Stomach (tissue), 8 donors: ENCODE measurements at regions not wholly inside any gene's neighbourhood (a gene's known extent, or its start where the extent isn't known, plus 50 kb on each side); places are given as distances from the start of the nearest gene placed in this dataset.
"Not testable (repeated sequence)": the region's sequence is repeated elsewhere in the genome, so short reads cannot be mapped to it uniquely, and the experiment has no call there.

ENCODE experiments used
- DNase-seq, 2 donors: peaks; one replicate each; pipeline versions ENCODE4 v3.0.0 to v3.0.0-alpha.2; 2013 to 2019
- H3K27ac ChIP-seq, 5 donors: fragments of 200-600 bp in 4 of 5; sonication (generic) in 4 of 5; one replicate each; pipeline ENCODE4 v1.5.1; 2013 to 2019; ENCODE audit warnings: mild to moderate bottlenecking in 1 of 5, moderate library complexity in 1 of 5
- H3K27me3 ChIP-seq, 3 donors: fragments of 200-600 bp; sonication (generic); one replicate each; pipeline ENCODE4 v1.5.1; 2017 to 2019; ENCODE audit warnings: mixed run types in 1 of 3
- H3K36me3 ChIP-seq, 4 donors: fragments of 200-600 bp; sonication (generic); 1 replicate in 3 of 4; 2 replicates in 1 of 4; pipeline ENCODE4 v1.5.1; 2016 to 2019
- H3K4me1 ChIP-seq, 4 donors: fragments of 200-600 bp; sonication (generic); one replicate each; pipeline ENCODE4 v1.5.1; 2016 to 2019
- H3K4me3 ChIP-seq, 4 donors: fragments of 200-600 bp; sonication (generic) in 3 of 4; one replicate each; pipeline ENCODE4 v1.5.1; 2016 to 2019; ENCODE audit warnings: mild to moderate bottlenecking in 1 of 4
- H3K9me3 ChIP-seq, 4 donors: fragments of 200-600 bp; sonication (generic); one replicate each; pipeline ENCODE4 v1.5.1; 2016 to 2019
- CTCF ChIP-seq, 7 experiments: fragments of 450-650 bp in 4 of 7; fragments of 200-600 bp in 3 of 7; sonication (generic) in 3 of 7; IDR thresholded peaks; one replicate each; pipeline ENCODE4 v1.5.1; 2016 to 2019; ENCODE audit warnings: antibody characterized with exemption in 7 of 7, control low read depth in 2 of 7, mild to moderate bottlenecking in 1 of 7
- EP300 ChIP-seq: sonication (generic); formaldehyde crosslinking; IDR thresholded peaks from one replicate; pipeline ENCODE4 v1.6.1; 2017; ENCODE audit warnings: antibody characterized with exemption
- POLR2A ChIP-seq, 4 donors: fragments of 450-650 bp; IDR thresholded peaks; one replicate each; pipeline ENCODE4 v1.6.1; 2016; ENCODE audit warnings: antibody characterized with exemption in 4 of 4, control low read depth in 2 of 4, mild to moderate bottlenecking in 1 of 4, moderate library complexity in 1 of 4
- POLR2AphosphoS5 ChIP-seq, 3 donors: sonication (generic); formaldehyde crosslinking; IDR thresholded peaks; one replicate each; pipeline ENCODE4 v1.6.1; 2016; ENCODE audit warnings: antibody characterized with exemption in 3 of 3
- WGBS, 5 donors: extraction: QIAGEN DNeasy Blood & Tissue Kit in 3 of 5; methylation state at CpG; one replicate each; pipeline versions ENCODE4 v1.1.5 to v1.1.7; 2013 to 2018; 5-methylcytosine and 5-hydroxymethylcytosine counted together
- intact Hi-C: fragments of 100-400 bp; cut with DNase I; formaldehyde crosslinking; loops from one replicate; pipeline ENCODE4 v1.15.1; 2023; ENCODE audit warnings: low total_unique reads
- donor health status: healthy with polysubstance abuse.
- donor health status: Bipolar disorder and iron deficiency.
- donor health status: healthy.

GRCh38 chr1:201643835-201644104 lies 104.8 kb downstream of the NAV1 start:
- H3K4me1 ChIP-seq, result peaks cover 13 to 25% (median 17%) of the 10 kb centered on the region in 4 donors
- 68 to 81% (median 73%) methylated on average over 4 of the region's 4 CpGs for WGBS, 5 donors
- no peak overlapping the region for H3K27ac ChIP-seq
- peaks cover 0 to 12% (median 0%) of the 10 kb centered on the region in 3 donors for H3K27me3 ChIP-seq
- DNase-seq, result no peak
- H3K4me3 ChIP-seq, result no peak overlapping the region
- TF ChIP-seq POLR2AphosphoS5 (IDR thresholded peaks at IDR 0.05), result no peak
- no peak for TF ChIP-seq CTCF (IDR thresholded peaks at IDR 0.05)
- no peak for TF ChIP-seq POLR2A (IDR thresholded peaks at IDR 0.05)
- TF ChIP-seq EP300, result no peak
- intact Hi-C loops, result no loop called here
- H3K36me3 ChIP-seq, result no peaks in the 10 kb centered on the region
- H3K9me3 ChIP-seq, result no peaks in the 10 kb centered on the region

GRCh38 chr1:201644197-201644596 lies 105.3 kb downstream of the NAV1 start:
- Histone ChIP-seq H3K4me3 (no peak overlapping the region), H3K36me3 (no peaks in the 10 kb centered on the region), H3K27me3 (peaks cover 0 to 16% (median 0%) of the 10 kb centered on the region in 3 donors), H3K27ac (no peak overlapping the region), H3K9me3 (no peaks in the 10 kb centered on the region), H3K4me1 (peaks cover 18 to 30% (median 20%) of the 10 kb centered on the region in 4 donors)
- no peak for DNase-seq
- TF ChIP-seq POLR2AphosphoS5 (IDR thresholded peaks at IDR 0.05), result no peak
- no peak for TF ChIP-seq EP300
- TF ChIP-seq POLR2A (IDR thresholded peaks at IDR 0.05), result no peak
- no peak for TF ChIP-seq CTCF (IDR thresholded peaks at IDR 0.05)
- 49 to 64% (median 55%) methylated on average over 2 of the region's 2 CpGs for WGBS, 5 donors
- intact Hi-C loops, result no loop called here

DNA sequence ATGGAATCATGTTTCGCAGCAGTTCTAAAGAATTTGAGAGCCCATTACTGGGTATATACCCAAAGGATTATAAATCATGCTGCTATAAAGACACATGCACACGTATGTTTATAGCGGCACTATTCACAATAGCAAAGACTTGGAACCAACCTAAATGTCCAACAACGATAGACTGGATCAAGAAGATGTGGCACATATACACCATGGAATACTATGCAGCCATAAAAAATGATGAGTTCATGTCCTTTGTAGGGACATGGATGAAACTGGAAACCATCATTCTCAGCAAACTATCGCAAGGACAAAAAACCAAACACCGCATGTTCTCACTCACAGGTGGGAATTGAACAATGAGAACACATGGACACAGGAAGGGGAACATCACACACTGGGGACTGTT lies 106.1 kb downstream of the NAV1 start:
- H3K9me3 ChIP-seq, H3K27ac ChIP-seq, H3K4me3 ChIP-seq, DNase-seq, intact Hi-C loops, H3K36me3 ChIP-seq: not testable (repeated sequence)
- Histone ChIP-seq H3K4me1 (peaks cover 23 to 38% (median 26%) of the 10 kb centered on the region in 4 donors), H3K27me3 (peaks cover 0 to 23% (median 0%) of the 10 kb centered on the region in 3 donors)
- 92 to 99% (median 96%) methylated on average over 4 of the region's 6 CpGs for WGBS, 5 donors

DNA sequence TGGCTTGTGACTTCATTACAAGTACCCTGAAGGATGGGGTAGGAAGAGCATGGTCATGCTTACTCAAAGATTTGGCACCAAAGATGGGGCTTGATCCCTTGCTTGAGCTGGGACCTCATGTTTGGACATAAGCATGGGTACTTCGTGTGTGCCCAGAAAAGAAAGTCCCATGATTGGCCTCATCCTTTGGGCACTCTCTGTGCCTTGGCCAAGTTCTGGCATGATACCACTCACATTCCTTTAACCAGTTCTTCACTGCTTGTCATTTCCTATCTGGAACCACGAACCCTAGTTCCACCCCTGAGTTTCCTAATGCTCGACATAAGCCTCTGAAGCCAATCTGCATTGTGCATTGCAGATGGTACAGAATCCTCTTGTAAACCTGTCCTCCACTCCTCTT lies 107.0 kb downstream of the NAV1 start:
- WGBS, 5 donors, result 70 to 76% (median 72%) methylated on average over 3 of the region's 3 CpGs
- intact Hi-C loops, result no loop called here
- TF ChIP-seq CTCF (IDR thresholded peaks at IDR 0.05) (no peak), POLR2A (IDR thresholded peaks at IDR 0.05) (no peak), POLR2AphosphoS5 (IDR thresholded peaks at IDR 0.05) (no peak), EP300 (no peak)
- no peak overlapping the region for H3K4me3 ChIP-seq
- peaks cover 0 to 28% (median 0%) of the 10 kb centered on the region in 3 donors for H3K27me3 ChIP-seq
- no peaks in the 10 kb centered on the region for H3K9me3 ChIP-seq
- peaks cover 31 to 40% (median 36%) of the 10 kb centered on the region in 4 donors for H3K4me1 ChIP-seq
- no peaks in the 10 kb centered on the region for H3K36me3 ChIP-seq
- DNase-seq, result no peak
- H3K27ac ChIP-seq, result no peak overlapping the region

DNA sequence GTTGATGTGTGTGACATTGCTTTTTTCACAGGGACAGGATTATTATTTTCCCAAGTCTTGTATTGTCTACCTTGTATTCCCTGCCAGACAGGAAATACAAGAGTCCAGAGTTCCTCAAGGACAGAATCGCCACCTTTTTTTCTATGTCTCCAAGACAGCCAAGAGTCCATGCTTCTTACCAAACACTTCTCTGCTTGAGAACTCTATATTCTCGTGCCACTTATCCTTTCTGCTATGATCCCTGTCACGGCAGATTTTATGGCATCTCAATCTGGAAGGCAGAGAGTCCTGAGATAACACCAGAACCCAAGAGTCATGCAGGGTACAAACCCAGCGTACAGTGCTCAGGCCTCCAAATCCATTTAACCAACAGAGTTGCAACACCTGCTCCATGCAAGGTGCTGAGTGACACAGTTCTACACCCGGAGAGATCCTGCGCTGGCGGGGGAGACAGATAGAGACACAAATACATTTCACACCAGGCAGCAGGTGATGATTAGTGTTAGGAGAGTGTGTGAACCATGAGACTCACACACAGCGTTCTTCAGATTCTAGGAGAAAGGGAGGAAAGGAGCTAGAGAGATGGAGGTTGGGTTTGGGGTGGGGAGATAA lies 107.6 kb downstream of the NAV1 start:
- Histone ChIP-seq H3K9me3 (no peaks in the 10 kb centered on the region), H3K4me3 (no peak overlapping the region), H3K27ac (no peak overlapping the region), H3K4me1 (peaks cover 31 to 46% (median 41%) of the 10 kb centered on the region in 4 donors), H3K27me3 (peaks cover 0 to 28% (median 0%) of the 10 kb centered on the region in 3 donors), H3K36me3 (no peaks in the 10 kb centered on the region)
- TF ChIP-seq POLR2A (IDR thresholded peaks at IDR 0.05) (no peak), CTCF (IDR thresholded peaks at IDR 0.05) (no peak), POLR2AphosphoS5 (IDR thresholded peaks at IDR 0.05) (no peak), EP300 (no peak)
- DNase-seq, result no peak
- WGBS, 5 donors, result 72 to 87% (median 84%) methylated on average over 8 of the region's 8 CpGs
- intact Hi-C loops, result no loop called here
